Transverse colon (tissue), 4 donors: ENCODE measurements at regions not wholly inside any gene's neighbourhood (a gene's known extent, or its start where the extent isn't known, plus 50 kb on each side); places are given as distances from the start of the nearest gene placed in this dataset.

ENCODE experiments used
- DNase-seq: peaks from one replicate; pipeline ENCODE4 v3.0.0-alpha.2; 2019
- H3K27ac ChIP-seq, 4 donors: fragments of 200-600 bp; sonication (generic); 2 replicates each; pipeline ENCODE4 v1.5.1; 2016 to 2018; ENCODE audit warnings: inconsistent platforms in 4 of 4
- H3K27me3 ChIP-seq: fragments of 200-600 bp; sonication (generic); 2 replicates; pipeline ENCODE4 v1.5.1; 2017; ENCODE audit warnings: inconsistent platforms
- H3K36me3 ChIP-seq, 4 donors: fragments of 200-600 bp; sonication (generic); 2 replicates each; pipeline ENCODE4 v1.5.1; 2017 to 2019; ENCODE audit warnings: inconsistent platforms in 4 of 4
- H3K4me1 ChIP-seq, 4 donors: fragments of 200-600 bp; sonication (generic); 2 replicates each; pipeline ENCODE4 v1.5.1; 2017 to 2020; ENCODE audit warnings: inconsistent platforms in 4 of 4
- H3K4me3 ChIP-seq, 4 donors: fragments of 200-600 bp; sonication (generic); 1 replicate in 1 of 4; 2 replicates in 3 of 4; pipeline versions ENCODE4 v1.5.1 to v1.6.1; 2017 to 2019; ENCODE audit warnings: inconsistent platforms in 4 of 4
- H3K9me3 ChIP-seq, 2 donors: fragments of 200-600 bp; sonication (generic); 2 replicates each; pipeline ENCODE4 v1.5.1; 2017 to 2019; ENCODE audit warnings: inconsistent platforms in 2 of 2
- EP300 ChIP-seq: sonication (generic); formaldehyde crosslinking; IDR thresholded peaks from one replicate; pipeline ENCODE4 v1.6.1; 2017; ENCODE audit warnings: antibody characterized with exemption, low read depth
- POLR2A ChIP-seq: fragments of 450-650 bp; IDR thresholded peaks from one replicate; pipeline ENCODE4 v1.6.1; 2016; ENCODE audit warnings: antibody characterized with exemption, mild to moderate bottlenecking, moderate library complexity
- POLR2AphosphoS5 ChIP-seq, 3 donors: sonication (generic); formaldehyde crosslinking; IDR thresholded peaks; one replicate each; pipeline ENCODE4 v1.6.1; 2016; ENCODE audit warnings: antibody characterized with exemption in 3 of 3
- WGBS, 2 donors: methylation state at CpG; one replicate each; pipeline ENCODE4 v1.1.5; 2018; ENCODE audit warnings: low coverage in 1 of 2; 5-methylcytosine and 5-hydroxymethylcytosine counted together
- in situ Hi-C, 4 donors: fragments of 200-750 bp; cut with MboI; loops; one replicate each; pipeline versions ENCODE4 v1.15.0 to v1.15.1; 2017; ENCODE audit warnings: low sequenced_read_pairs in 3 of 4, low pct_ligation_motif_present in 1 of 4, low pct_unique_long_range_greater_than_20kb in 1 of 4
- intact Hi-C: fragments of 100-400 bp; cut with DNase I; formaldehyde crosslinking; loops from one replicate; pipeline ENCODE4 v1.15.1; 2023; ENCODE audit warnings: low total_unique reads
- TF ChIP-seq, protein P1 (sequence below), 5 experiments: fragments of 200-600 bp in 3 of 5; fragments of 450-650 bp in 2 of 5; sonication (generic) in 3 of 5; IDR thresholded peaks; 1 replicate in 2 of 5; 2 replicates in 3 of 5; pipeline ENCODE4 v1.5.1; 2016 to 2017; ENCODE audit warnings: antibody characterized with exemption in 5 of 5, inconsistent platforms in 3 of 5, mild to moderate bottlenecking in 2 of 5, moderate library complexity in 1 of 5

DNA sequence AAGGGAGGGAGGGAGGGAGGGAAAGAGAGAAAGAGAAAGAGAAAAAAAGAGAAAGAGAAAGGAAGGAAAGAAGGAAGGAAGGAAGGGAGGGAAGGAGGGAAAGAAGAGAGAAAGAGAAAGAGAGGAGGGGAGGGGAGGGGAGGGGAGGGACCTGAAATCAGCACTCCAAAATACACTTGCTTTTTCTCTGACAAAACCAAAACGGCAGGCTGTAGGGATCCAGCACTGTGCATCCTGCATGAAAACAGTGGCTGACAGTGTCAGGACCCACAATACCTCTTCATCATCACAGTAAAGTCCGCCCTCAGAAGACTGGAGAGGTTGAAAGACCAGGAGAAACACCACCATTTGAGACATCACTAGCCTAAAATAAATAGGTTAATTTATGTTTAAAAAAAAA, 156.0 kb upstream of the SOD1 start:
- Histone ChIP-seq H3K4me1 (no peaks in the 10 kb centered on the region), H3K27me3 (no peaks in the 10 kb centered on the region), H3K9me3 (no peaks in the 10 kb centered on the region), H3K36me3 (no peaks in the 10 kb centered on the region), H3K27ac (no peak overlapping the region), H3K4me3 (no peak overlapping the region)
- WGBS, 2 donors = 60 to 69% methylated on average over 1 to 2 of the region's 2 CpGs
- TF ChIP-seq POLR2AphosphoS5 (IDR thresholded peaks at IDR 0.05) (no peak), EP300 (no peak)
- TF ChIP-seq, protein P1, sequence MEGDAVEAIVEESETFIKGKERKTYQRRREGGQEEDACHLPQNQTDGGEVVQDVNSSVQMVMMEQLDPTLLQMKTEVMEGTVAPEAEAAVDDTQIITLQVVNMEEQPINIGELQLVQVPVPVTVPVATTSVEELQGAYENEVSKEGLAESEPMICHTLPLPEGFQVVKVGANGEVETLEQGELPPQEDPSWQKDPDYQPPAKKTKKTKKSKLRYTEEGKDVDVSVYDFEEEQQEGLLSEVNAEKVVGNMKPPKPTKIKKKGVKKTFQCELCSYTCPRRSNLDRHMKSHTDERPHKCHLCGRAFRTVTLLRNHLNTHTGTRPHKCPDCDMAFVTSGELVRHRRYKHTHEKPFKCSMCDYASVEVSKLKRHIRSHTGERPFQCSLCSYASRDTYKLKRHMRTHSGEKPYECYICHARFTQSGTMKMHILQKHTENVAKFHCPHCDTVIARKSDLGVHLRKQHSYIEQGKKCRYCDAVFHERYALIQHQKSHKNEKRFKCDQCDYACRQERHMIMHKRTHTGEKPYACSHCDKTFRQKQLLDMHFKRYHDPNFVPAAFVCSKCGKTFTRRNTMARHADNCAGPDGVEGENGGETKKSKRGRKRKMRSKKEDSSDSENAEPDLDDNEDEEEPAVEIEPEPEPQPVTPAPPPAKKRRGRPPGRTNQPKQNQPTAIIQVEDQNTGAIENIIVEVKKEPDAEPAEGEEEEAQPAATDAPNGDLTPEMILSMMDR (IDR thresholded peaks at IDR 0.05) = no peak
- in situ Hi-C loops = no loop called here
- intact Hi-C loops = no loop called here
- DNase-seq = no peak

DNA sequence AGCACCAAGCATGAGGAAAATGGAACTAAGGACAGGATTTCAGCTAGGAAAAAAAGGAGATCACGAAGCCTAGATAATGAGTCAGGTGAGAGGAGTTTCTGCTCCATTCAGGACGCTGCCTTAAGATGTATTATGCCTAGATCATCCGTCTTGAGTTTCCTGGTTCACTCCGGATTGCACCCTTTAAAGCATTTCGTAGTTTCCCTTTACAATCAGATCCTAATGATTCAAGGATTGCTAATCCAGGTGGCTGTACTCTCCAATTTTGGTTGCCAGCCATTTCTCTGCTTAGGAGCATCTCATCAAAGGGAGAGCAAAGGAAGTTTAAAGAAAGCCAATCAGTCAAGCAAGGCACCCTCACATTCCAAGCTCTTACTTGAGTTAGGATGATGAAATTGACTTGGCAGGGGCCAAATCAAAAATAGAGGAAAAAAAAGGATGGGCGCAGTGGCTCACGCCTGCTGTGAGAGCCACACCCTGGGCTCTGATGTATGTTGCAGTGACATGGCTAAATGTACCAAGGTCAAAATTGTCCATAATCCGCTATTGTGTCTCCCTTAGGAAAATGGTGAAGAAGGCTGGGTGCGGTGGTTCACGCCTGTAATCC, 156.9 kb upstream of the SOD1 start:
- no peak for DNase-seq
- Histone ChIP-seq H3K36me3 (no peaks in the 10 kb centered on the region), H3K27me3 (no peaks in the 10 kb centered on the region), H3K27ac (no peak overlapping the region), H3K4me1 (no peaks in the 10 kb centered on the region), H3K4me3 (no peak overlapping the region), H3K9me3 (no peaks in the 10 kb centered on the region)
- intact Hi-C loops = no loop called here
- 88 to 90% methylated on average over 6 to 10 of the region's 10 CpGs for WGBS, 2 donors
- TF ChIP-seq, protein P1 (IDR thresholded peaks at IDR 0.05) = no peak
- no peak for TF ChIP-seq POLR2AphosphoS5 (IDR thresholded peaks at IDR 0.05)
- TF ChIP-seq EP300 = no peak
- no peak for TF ChIP-seq POLR2A
- in situ Hi-C loops = no loop called here

DNA sequence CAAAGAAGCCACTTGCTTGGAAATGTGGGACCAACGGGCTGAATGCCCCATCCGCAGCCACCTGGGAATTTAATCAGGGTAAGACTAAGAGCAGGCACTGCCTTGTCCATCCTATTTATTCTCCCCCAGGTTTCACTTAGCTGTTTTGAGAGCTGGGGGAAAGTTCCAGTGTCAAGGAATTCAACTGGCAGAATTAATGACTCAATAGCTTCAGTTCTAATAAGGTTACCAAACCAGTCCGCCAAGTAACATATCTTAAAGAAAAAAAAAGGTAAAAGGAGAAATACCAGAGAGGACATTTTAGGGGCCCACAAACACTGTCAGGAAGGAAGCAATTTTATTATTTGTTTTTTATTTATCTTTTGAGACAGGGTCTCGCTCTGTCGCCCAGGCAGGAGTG, 157.6 kb upstream of the SOD1 start:
- TF ChIP-seq EP300 (no peak), POLR2A (no peak)
- no peaks in the 10 kb centered on the region for H3K27me3 ChIP-seq

DNA sequence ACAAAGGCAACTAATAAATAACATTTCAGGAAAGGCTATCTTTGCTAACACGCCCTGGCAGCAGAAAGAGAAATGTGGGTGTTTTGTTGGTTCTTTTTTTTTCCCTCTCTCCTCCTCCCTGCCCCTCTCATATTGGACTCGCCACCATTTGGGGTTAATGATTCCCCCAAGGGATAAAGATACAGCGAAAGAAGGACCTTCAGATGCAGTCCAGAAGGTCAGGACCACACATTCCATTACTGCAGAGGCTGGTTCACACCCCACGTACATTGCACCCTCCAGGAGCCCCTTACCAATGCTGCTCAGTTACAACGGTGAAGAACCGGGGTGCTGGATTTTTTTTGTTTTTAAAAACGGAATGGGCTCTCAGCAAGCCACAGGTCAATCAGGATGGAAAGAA, 156.9 kb upstream of the TIAM1 start:
- H3K4me1 ChIP-seq = no peaks in the 10 kb centered on the region
- intact Hi-C loops (no loop called here), in situ Hi-C loops (no loop called here)
- DNase-seq = no peak
- H3K27me3 ChIP-seq = no peaks in the 10 kb centered on the region
- whole genome bisulfite sequencing, 2 donors = 92 to 93% methylated on average over 6 to 7 of the region's 7 CpGs
- H3K9me3 ChIP-seq = no peaks in the 10 kb centered on the region
- H3K27ac ChIP-seq = no peak overlapping the region
- TF ChIP-seq, protein P1 (IDR thresholded peaks at IDR 0.05) = no peak
- TF ChIP-seq POLR2A (no peak), EP300 (no peak), POLR2AphosphoS5 (IDR thresholded peaks at IDR 0.05) (no peak)
- no peak overlapping the region for H3K4me3 ChIP-seq
- no peaks in the 10 kb centered on the region for H3K36me3 ChIP-seq

More for the DNA sequence above, 157.6 kb upstream of the SOD1 start:
- WGBS, 2 donors = 91 to 100% methylated on average over 1 to 5 of the region's 5 CpGs
- H3K27ac ChIP-seq = no peak overlapping the region
- intact Hi-C loops (no loop called here), in situ Hi-C loops (no loop called here)
- DNase-seq = no peak
- no peaks in the 10 kb centered on the region for H3K4me1 ChIP-seq
- H3K4me3 ChIP-seq = no peak overlapping the region
- H3K9me3 ChIP-seq = no peaks in the 10 kb centered on the region
- H3K36me3 ChIP-seq = no peaks in the 10 kb centered on the region

DNA sequence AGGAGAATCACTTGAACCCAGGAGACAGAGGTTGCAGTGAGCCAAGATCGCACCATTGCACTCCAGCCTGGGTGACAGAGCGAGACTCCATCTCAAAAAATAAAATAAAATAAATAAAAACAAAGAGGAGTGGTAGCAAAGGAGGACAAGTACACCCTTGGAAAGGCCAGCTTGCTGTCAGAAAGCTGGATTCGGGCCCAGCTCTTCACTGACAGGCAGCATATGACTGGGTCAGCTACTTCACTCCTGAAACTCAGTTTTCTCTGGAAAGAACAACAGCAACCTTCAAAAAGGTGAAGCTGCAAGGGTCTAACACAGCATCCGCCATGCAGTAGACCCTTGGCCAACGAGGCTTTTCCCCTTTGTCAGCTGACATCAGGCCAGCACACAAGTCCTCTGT, 156.0 kb upstream of the TIAM1 start:
- no peak overlapping the region for H3K4me3 ChIP-seq
- H3K27me3 ChIP-seq = no peaks in the 10 kb centered on the region
- no peak for DNase-seq
- no peak overlapping the region for H3K27ac ChIP-seq
- no peak for TF ChIP-seq POLR2AphosphoS5 (IDR thresholded peaks at IDR 0.05)
- TF ChIP-seq POLR2A = no peak
- TF ChIP-seq, protein P1 (IDR thresholded peaks at IDR 0.05) = no peak
- no peak for TF ChIP-seq EP300
- no peaks in the 10 kb centered on the region for H3K9me3 ChIP-seq
- intact Hi-C loops (no loop called here), in situ Hi-C loops (no loop called here)
- 76 to 100% methylated on average over 2 to 5 of the region's 5 CpGs for WGBS, 2 donors
- H3K4me1 ChIP-seq = no peaks in the 10 kb centered on the region
- H3K36me3 ChIP-seq = no peaks in the 10 kb centered on the region
